ENCODE measurements at regions not wholly inside any gene's neighbourhood (a gene's known extent, or its start where the extent isn't known, plus 50 kb on each side); places are given as distances from the start of the nearest gene placed in this dataset.

DNA sequence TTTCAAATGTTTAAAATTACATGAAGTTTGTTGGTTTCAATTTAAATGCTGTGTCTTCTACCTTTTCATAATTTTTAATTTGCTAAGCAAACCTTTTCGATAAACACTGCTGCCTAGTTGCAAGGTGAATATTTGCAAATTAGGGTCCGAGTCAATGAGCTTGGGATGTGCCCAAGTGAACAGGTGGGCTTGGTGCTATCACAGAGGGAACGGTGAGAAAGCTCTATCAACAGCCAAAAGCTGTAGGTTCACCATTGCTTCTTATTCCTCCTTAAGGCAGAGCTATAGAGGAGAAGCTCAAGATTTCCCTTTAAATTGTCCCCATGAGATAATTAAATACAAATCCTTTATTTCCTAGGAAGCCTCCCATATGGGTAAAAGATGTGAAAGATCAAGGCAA lies 245.3 kb upstream of the CELF2 start:
- POLR2A ChIA-PET (ENCODE audit: unreplicated experiment), result no interaction called here
- Histone ChIP-seq H3K18ac (ENCODE audit: low read depth, low read length) (no peak overlapping the region), H3K4ac (ENCODE audit: low read depth, low read length) (no peak overlapping the region), H3K27me3 (ENCODE audit: control insufficient read depth, insufficient read depth, low read length) (no peaks in the 10 kb centered on the region), H3K4me1 (ENCODE audit: control insufficient read depth, insufficient read depth, low read length) (no peaks in the 10 kb centered on the region), H2AK5ac (ENCODE audit: low read depth, low read length) (no peak overlapping the region), H3K56ac (ENCODE audit: extremely low read depth, insufficient read depth, low read length) (no peak overlapping the region), H3K27ac (ENCODE audit: insufficient read depth, low read length) (no peak overlapping the region), H2BK120ac (ENCODE audit: low read depth, low read length) (no peak overlapping the region), H3K4me2 (ENCODE audit: low read depth, low read length) (no peak overlapping the region), H3K9me1 (ENCODE audit: insufficient read depth, low read length) (no peaks in the 10 kb centered on the region), H3K36me3 (ENCODE audit: control insufficient read depth, insufficient read depth, low read length) (no peaks in the 10 kb centered on the region), H4K91ac (ENCODE audit: insufficient read depth, low read depth, low read length) (no peak overlapping the region), H3K23ac (ENCODE audit: low read depth, low read length) (no peak overlapping the region), H3K79me1 (ENCODE audit: low read depth in 1 of 2, low read length in 2 of 2) (no peaks in the 10 kb centered on the region), H2AFZ (replicated peaks; ENCODE audit: low read length, poor library complexity) (no peak overlapping the region), H2BK20ac (ENCODE audit: low read depth, low read length) (no peak overlapping the region), H3K14ac (replicated peaks; ENCODE audit: low read depth, low read length) (no peak overlapping the region), H3K9ac (ENCODE audit: low read depth, low read length) (no peak overlapping the region), H2BK15ac (ENCODE audit: low read depth, low read length) (no peak overlapping the region), H4K5ac (ENCODE audit: low read depth, low read length) (no peak overlapping the region), H3K9me3 (ENCODE audit: control insufficient read depth, insufficient read depth, low read length) (no peaks in the 10 kb centered on the region), H2AK9ac (replicated peaks; ENCODE audit: low read depth, low read length, poor library complexity) (no peak overlapping the region), H3K4me3 (ENCODE audit: insufficient read depth, low read depth, low read length) (no peak overlapping the region), H4K8ac (ENCODE audit: low read depth in 2 of 2, low read length in 2 of 2) (no peak overlapping the region), H2BK5ac (ENCODE audit: low read depth, low read length, poor library complexity, severe bottlenecking) (no peak overlapping the region), H4K20me1 (ENCODE audit: insufficient read depth, low read length) (no peaks in the 10 kb centered on the region)
- ATAC-seq (ENCODE audit: low read depth), result no peak
- no TSS peak for BruUV-seq (replicated peaks)
- DNase-seq, result no peak
- CTCF ChIA-PET, result no interaction called here
- no peak for TF ChIP-seq RCOR1 (IDR thresholded peaks at IDR 0.05; ENCODE audit: insufficient replicate concordance, low read length)
- TF ChIP-seq, protein P1, sequence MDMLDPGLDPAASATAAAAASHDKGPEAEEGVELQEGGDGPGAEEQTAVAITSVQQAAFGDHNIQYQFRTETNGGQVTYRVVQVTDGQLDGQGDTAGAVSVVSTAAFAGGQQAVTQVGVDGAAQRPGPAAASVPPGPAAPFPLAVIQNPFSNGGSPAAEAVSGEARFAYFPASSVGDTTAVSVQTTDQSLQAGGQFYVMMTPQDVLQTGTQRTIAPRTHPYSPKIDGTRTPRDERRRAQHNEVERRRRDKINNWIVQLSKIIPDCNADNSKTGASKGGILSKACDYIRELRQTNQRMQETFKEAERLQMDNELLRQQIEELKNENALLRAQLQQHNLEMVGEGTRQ (IDR thresholded peaks at IDR 0.05; ENCODE audit: low read depth, low read length), result no peak
- no peak for TF ChIP-seq MXI1 (IDR thresholded peaks at IDR 0.05; ENCODE audit: borderline replicate concordance, low read depth, low read length)
- TF ChIP-seq CHD1 (IDR thresholded peaks at IDR 0.05; ENCODE audit: low read depth, low read length), result no peak
- TF ChIP-seq, protein P2, sequence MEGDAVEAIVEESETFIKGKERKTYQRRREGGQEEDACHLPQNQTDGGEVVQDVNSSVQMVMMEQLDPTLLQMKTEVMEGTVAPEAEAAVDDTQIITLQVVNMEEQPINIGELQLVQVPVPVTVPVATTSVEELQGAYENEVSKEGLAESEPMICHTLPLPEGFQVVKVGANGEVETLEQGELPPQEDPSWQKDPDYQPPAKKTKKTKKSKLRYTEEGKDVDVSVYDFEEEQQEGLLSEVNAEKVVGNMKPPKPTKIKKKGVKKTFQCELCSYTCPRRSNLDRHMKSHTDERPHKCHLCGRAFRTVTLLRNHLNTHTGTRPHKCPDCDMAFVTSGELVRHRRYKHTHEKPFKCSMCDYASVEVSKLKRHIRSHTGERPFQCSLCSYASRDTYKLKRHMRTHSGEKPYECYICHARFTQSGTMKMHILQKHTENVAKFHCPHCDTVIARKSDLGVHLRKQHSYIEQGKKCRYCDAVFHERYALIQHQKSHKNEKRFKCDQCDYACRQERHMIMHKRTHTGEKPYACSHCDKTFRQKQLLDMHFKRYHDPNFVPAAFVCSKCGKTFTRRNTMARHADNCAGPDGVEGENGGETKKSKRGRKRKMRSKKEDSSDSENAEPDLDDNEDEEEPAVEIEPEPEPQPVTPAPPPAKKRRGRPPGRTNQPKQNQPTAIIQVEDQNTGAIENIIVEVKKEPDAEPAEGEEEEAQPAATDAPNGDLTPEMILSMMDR (conservative IDR thresholded peaks at IDR 0.05; ENCODE audit: low read depth, low read length), result no peak
- TF ChIP-seq NFE2L2 (IDR thresholded peaks at IDR 0.05; ENCODE audit: low read depth, low read length), result no peak
- TF ChIP-seq RAD21 (IDR thresholded peaks at IDR 0.05; ENCODE audit: low read length), result no peak
- TF ChIP-seq, protein P3, sequence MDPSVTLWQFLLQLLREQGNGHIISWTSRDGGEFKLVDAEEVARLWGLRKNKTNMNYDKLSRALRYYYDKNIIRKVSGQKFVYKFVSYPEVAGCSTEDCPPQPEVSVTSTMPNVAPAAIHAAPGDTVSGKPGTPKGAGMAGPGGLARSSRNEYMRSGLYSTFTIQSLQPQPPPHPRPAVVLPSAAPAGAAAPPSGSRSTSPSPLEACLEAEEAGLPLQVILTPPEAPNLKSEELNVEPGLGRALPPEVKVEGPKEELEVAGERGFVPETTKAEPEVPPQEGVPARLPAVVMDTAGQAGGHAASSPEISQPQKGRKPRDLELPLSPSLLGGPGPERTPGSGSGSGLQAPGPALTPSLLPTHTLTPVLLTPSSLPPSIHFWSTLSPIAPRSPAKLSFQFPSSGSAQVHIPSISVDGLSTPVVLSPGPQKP (IDR thresholded peaks at IDR 0.05; ENCODE audit: borderline replicate concordance, low read depth, low read length), result no peak
- TF ChIP-seq SMC3 (IDR thresholded peaks at IDR 0.05; ENCODE audit: low read depth, low read length), result no peak
- TF ChIP-seq POLR2A (IDR thresholded peaks at IDR 0.05; ENCODE audit: low read depth, low read length), result no peak
- in situ Hi-C loops (cut with MboI; ENCODE audit: low sequenced_read_pairs), result no loop called here
- intact Hi-C loops (cut with micrococcal nuclease), result no loop called here
- 72% methylated on average over 2 of the region's 3 CpGs; no CpG with 5 or more reads in 1 of the 2 experiments for WGBS, 2 experiments (ENCODE audit: extremely low coverage in 2 of 2, insufficient read length in 1 of 2)
- dilution Hi-C loops (cut with HindIII; ENCODE audit: low sequenced_read_pairs, unreplicated experiment), result no loop called here

Measured in IMR-90 (cell line).